ENCODE measurements at regions not wholly inside any gene's neighbourhood (a gene's known extent, or its start where the extent isn't known, plus 50 kb on each side); places are given as distances from the start of the nearest gene placed in this dataset.

- H4K20me1 ChIP-seq (ENCODE audit: insufficient read depth, low read length) = no peaks in the 10 kb centered on the region
- H3K9me3 ChIP-seq (ENCODE audit: control insufficient read depth, insufficient read depth, low read length) = no peaks in the 10 kb centered on the region
- in situ Hi-C loops (cut with MboI; ENCODE audit: low sequenced_read_pairs) = no loop called here
- intact Hi-C loops (cut with micrococcal nuclease) = no loop called here
- no peak overlapping the region for H4K8ac ChIP-seq (ENCODE audit: low read depth in 2 of 2, low read length in 2 of 2)
- no peak overlapping the region for H3K14ac ChIP-seq (replicated peaks; ENCODE audit: low read depth, low read length)
- H2BK120ac ChIP-seq (ENCODE audit: low read depth, low read length) = no peak overlapping the region
- H3K36me3 ChIP-seq (ENCODE audit: control insufficient read depth, insufficient read depth, low read length) = no peaks in the 10 kb centered on the region
- 23% methylated on average over 6 of the region's 10 CpGs; no CpG with 5 or more reads in 1 of the 2 experiments for WGBS, 2 experiments (ENCODE audit: extremely low coverage in 2 of 2, insufficient read length in 1 of 2)
- ATAC-seq (ENCODE audit: low read depth) = no peak
- no peak overlapping the region for H2BK15ac ChIP-seq (ENCODE audit: low read depth, low read length)
- no peak overlapping the region for H4K5ac ChIP-seq (ENCODE audit: low read depth, low read length)
- dilution Hi-C loops (cut with HindIII; ENCODE audit: low sequenced_read_pairs, unreplicated experiment) = no loop called here
- H3K4me1 ChIP-seq (ENCODE audit: control insufficient read depth, insufficient read depth, low read length) = no peaks in the 10 kb centered on the region
- no peak overlapping the region for H3K23ac ChIP-seq (ENCODE audit: low read depth, low read length)
- CTCF ChIA-PET = no interaction called here
- H3K4me3 ChIP-seq (ENCODE audit: insufficient read depth, low read depth, low read length) = no peak overlapping the region
- no peak overlapping the region for H3K18ac ChIP-seq (ENCODE audit: low read depth, low read length)
- no peak overlapping the region for H2AK5ac ChIP-seq (ENCODE audit: low read depth, low read length)
- no peak overlapping the region for H2BK5ac ChIP-seq (ENCODE audit: low read depth, low read length, poor library complexity, severe bottlenecking)
- no peak overlapping the region for H4K91ac ChIP-seq (ENCODE audit: insufficient read depth, low read depth, low read length)
- no peak for DNase-seq
- no TSS peak for BruUV-seq (replicated peaks)
- POLR2A ChIA-PET (ENCODE audit: unreplicated experiment) = no interaction called here
- no peaks in the 10 kb centered on the region for H3K9me1 ChIP-seq (ENCODE audit: insufficient read depth, low read length)
- TF ChIP-seq MAFK (IDR thresholded peaks at IDR 0.05; ENCODE audit: low read depth, low read length) = no peak
- TF ChIP-seq USF2 (IDR thresholded peaks at IDR 0.05; ENCODE audit: low read depth, low read length) = no peak
- TF ChIP-seq MAZ (IDR thresholded peaks at IDR 0.05; ENCODE audit: borderline replicate concordance, low read depth, low read length) = no peak
- TF ChIP-seq CTCF (conservative IDR thresholded peaks at IDR 0.05; ENCODE audit: low read depth, low read length) = no peak
- TF ChIP-seq MXI1 (IDR thresholded peaks at IDR 0.05; ENCODE audit: borderline replicate concordance, low read depth, low read length) = no peak
- TF ChIP-seq CEBPB (IDR thresholded peaks at IDR 0.05; ENCODE audit: low read depth, low read length) = no peak
- no peak overlapping the region for H3K4ac ChIP-seq (ENCODE audit: low read depth, low read length)
- no peak overlapping the region for H3K27ac ChIP-seq (ENCODE audit: insufficient read depth, low read length)
- no peak overlapping the region for H2AFZ ChIP-seq (replicated peaks; ENCODE audit: low read length, poor library complexity)
- no peak overlapping the region for H3K9ac ChIP-seq (ENCODE audit: low read depth, low read length)
- no peak overlapping the region for H2AK9ac ChIP-seq (replicated peaks; ENCODE audit: low read depth, low read length, poor library complexity)
- no peak overlapping the region for H3K4me2 ChIP-seq (ENCODE audit: low read depth, low read length)
- no peak overlapping the region for H2BK20ac ChIP-seq (ENCODE audit: low read depth, low read length)
- H3K79me1 ChIP-seq (ENCODE audit: low read depth in 1 of 2, low read length in 2 of 2) = no peaks in the 10 kb centered on the region
- H3K56ac ChIP-seq (ENCODE audit: extremely low read depth, insufficient read depth, low read length) = no peak overlapping the region
- peaks cover 4% of the 10 kb centered on the region for H3K27me3 ChIP-seq (ENCODE audit: control insufficient read depth, insufficient read depth, low read length)
Observed at GRCh38 chr11:129691142-129691541, 124.5 kb upstream of the TMEM45B start.

Data from IMR-90 (cell line).